GM21619 (cell line): ENCODE measurements at regions not wholly inside any gene's neighbourhood (a gene's known extent, or its start where the extent isn't known, plus 50 kb on each side); places are given as distances from the start of the nearest gene placed in this dataset.
"Not testable (repeated sequence)": the region's sequence is repeated elsewhere in the genome, so short reads cannot be mapped to it uniquely, and the experiment has no call there.

Source experiments
- ATAC-seq: cut with Tn5 transposase; IDR thresholded peaks from one replicate; pipeline ENCODE4 v1.9.1; 2021; ENCODE audit not compliant: unreplicated experiment

- ATAC-seq, result no peak
Measured at GRCh38 chr4:33996075-33996718, 2248.1 kb downstream of the ARAP2 start.

GRCh38 chr4:33998291-33998690 is 2246.0 kb downstream of the ARAP2 start:
- no peak for ATAC-seq

- ATAC-seq, result no peak
Measured at GRCh38 chr4:34000356-34000755, 2244.0 kb downstream of the ARAP2 start.

GRCh38 chr4:34006540-34006939 is 2237.8 kb downstream of the ARAP2 start:
- ATAC-seq, result not testable (repeated sequence)

- no peak for ATAC-seq
Measured at GRCh38 chr4:34009951-34010350, 2234.4 kb downstream of the ARAP2 start.

GRCh38 chr4:34010751-34011519 is 2233.4 kb downstream of the ARAP2 start:
- no peak for ATAC-seq

- ATAC-seq, result no peak
Measured at GRCh38 chr4:34035225-34035624, 2209.1 kb downstream of the ARAP2 start.

GRCh38 chr4:34037280-34037679 is 2207.0 kb downstream of the ARAP2 start:
- ATAC-seq, result no peak

- no peak for ATAC-seq
Measured at GRCh38 chr4:34039766-34040165, 2204.5 kb downstream of the ARAP2 start.

- no peak for ATAC-seq
Measured at GRCh38 chr4:34043131-34043530, 2201.2 kb downstream of the ARAP2 start.

GRCh38 chr4:34046580-34046979 is 2197.7 kb downstream of the ARAP2 start:
- ATAC-seq, result no peak

- ATAC-seq, result no peak
Measured at GRCh38 chr4:34047363-34047762, 2197.0 kb downstream of the ARAP2 start.

GRCh38 chr4:34066126-34066525 is 2178.2 kb downstream of the ARAP2 start:
- no peak for ATAC-seq

GRCh38 chr4:34091451-34091850 is 2152.9 kb downstream of the ARAP2 start:
- no peak for ATAC-seq

GRCh38 chr4:34094114-34094513 is 2150.2 kb downstream of the ARAP2 start:
- ATAC-seq, result no peak

GRCh38 chr4:34105311-34105710 is 2139.0 kb downstream of the ARAP2 start:
- ATAC-seq, result no peak

GRCh38 chr4:34108391-34108790 is 2135.9 kb downstream of the ARAP2 start:
- no peak for ATAC-seq

- no peak for ATAC-seq
Measured at GRCh38 chr4:34112573-34112972, 2131.7 kb downstream of the ARAP2 start.

GRCh38 chr4:34138385-34138784 is 2105.9 kb downstream of the ARAP2 start:
- no peak for ATAC-seq

GRCh38 chr4:34139346-34139745 is 2105.0 kb downstream of the ARAP2 start:
- ATAC-seq, result no peak

- no peak for ATAC-seq
Measured at GRCh38 chr4:34148322-34148908, 2095.9 kb downstream of the ARAP2 start.

- no peak for ATAC-seq
Measured at GRCh38 chr4:34157547-34157946, 2086.8 kb downstream of the ARAP2 start.
